ENCODE measurements at regions not wholly inside any gene's neighbourhood (a gene's known extent, or its start where the extent isn't known, plus 50 kb on each side); places are given as distances from the start of the nearest gene placed in this dataset.

DNA sequence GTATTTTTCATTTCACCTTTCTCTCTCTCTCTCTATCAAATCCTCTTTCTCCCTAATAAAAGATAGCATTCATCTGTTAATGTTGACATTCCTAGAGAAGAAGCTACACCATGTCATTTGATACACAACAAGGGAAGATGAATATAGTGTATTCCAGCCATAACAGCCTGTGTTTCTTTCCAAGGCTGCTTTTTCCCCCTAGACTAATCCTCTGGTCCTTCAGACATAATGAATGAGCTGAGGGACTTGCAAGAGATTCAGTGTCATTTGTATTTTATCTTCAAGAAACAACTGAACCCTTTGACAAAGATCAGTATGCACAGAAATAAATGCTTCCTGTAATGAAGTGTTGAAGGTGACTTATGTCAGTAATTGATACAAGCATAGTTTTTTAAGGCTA is 284.0 kb upstream of the NXPH2 start:
- TF ChIP-seq SP1 (IDR thresholded peaks at IDR 0.05) (no peak), NFRKB (IDR thresholded peaks at IDR 0.05) (no peak), FOXK2 (IDR thresholded peaks at IDR 0.05) (no peak), BHLHE40 (IDR thresholded peaks at IDR 0.05; ENCODE audit: borderline replicate concordance) (no peak), TARDBP (IDR thresholded peaks at IDR 0.05) (no peak), CTBP1 (IDR thresholded peaks at IDR 0.05; ENCODE audit: borderline replicate concordance) (no peak), HDGF (IDR thresholded peaks at IDR 0.05; ENCODE audit: borderline replicate concordance) (no peak)
